ENCODE measurements at regions not wholly inside any gene's neighbourhood (a gene's known extent, or its start where the extent isn't known, plus 50 kb on each side); places are given as distances from the start of the nearest gene placed in this dataset.

- H3K27ac ChIP-seq (ENCODE audit: low read depth, low read length): no peak overlapping the region
- H3K9me2 ChIP-seq (replicated peaks; ENCODE audit: insufficient read depth, low read length): no peaks in the 10 kb centered on the region
- H3K9ac ChIP-seq (ENCODE audit: low read length): no peak overlapping the region
- no peaks in the 10 kb centered on the region for H3K9me3 ChIP-seq (ENCODE audit: insufficient read depth, low read length)
- no peak overlapping the region for H3K4me3 ChIP-seq (ENCODE audit: insufficient read depth, low read length, poor library complexity, severe bottlenecking)
- H3K4me2 ChIP-seq (ENCODE audit: low read depth, low read length, poor library complexity, severe bottlenecking): no peak overlapping the region
- no peaks in the 10 kb centered on the region for H3K36me3 ChIP-seq (ENCODE audit: low read length)
- no peak overlapping the region for H2AFZ ChIP-seq (ENCODE audit: low read depth, low read length, severe bottlenecking)
- no peaks in the 10 kb centered on the region for H3K79me2 ChIP-seq (ENCODE audit: insufficient read depth, low read length)
- H3F3A ChIP-seq (ENCODE audit: insufficient read depth): no peaks in the 10 kb centered on the region
- no peak for TF ChIP-seq CTCF (IDR thresholded peaks at IDR 0.05; ENCODE audit: insufficient read depth, low read length, poor library complexity, severe bottlenecking)
- no peak for TF ChIP-seq EZH2phosphoT487 (conservative IDR thresholded peaks at IDR 0.05; ENCODE audit: low read length)
- H3K27me3 ChIP-seq (ENCODE audit: low read length): no peaks in the 10 kb centered on the region
- H4K20me1 ChIP-seq (ENCODE audit: low read depth, low read length): no peaks in the 10 kb centered on the region
Observed at GRCh38 chr4:101669138-101669831, 121.2 kb upstream of the BANK1 start.

- no peak overlapping the region for H2AFZ ChIP-seq (ENCODE audit: low read depth, low read length, severe bottlenecking)
- H3K9me2 ChIP-seq (replicated peaks; ENCODE audit: insufficient read depth, low read length): no peaks in the 10 kb centered on the region
- no peaks in the 10 kb centered on the region for H3K9me3 ChIP-seq (ENCODE audit: insufficient read depth, low read length)
- H3K36me3 ChIP-seq (ENCODE audit: low read length): no peaks in the 10 kb centered on the region
- H3F3A ChIP-seq (ENCODE audit: insufficient read depth): no peaks in the 10 kb centered on the region
- no peak overlapping the region for H3K4me3 ChIP-seq (ENCODE audit: insufficient read depth, low read length, poor library complexity, severe bottlenecking)
- H4K20me1 ChIP-seq (ENCODE audit: low read depth, low read length): no peaks in the 10 kb centered on the region
- no peaks in the 10 kb centered on the region for H3K27me3 ChIP-seq (ENCODE audit: low read length)
- no peak overlapping the region for H3K9ac ChIP-seq (ENCODE audit: low read length)
- no peak overlapping the region for H3K4me2 ChIP-seq (ENCODE audit: low read depth, low read length, poor library complexity, severe bottlenecking)
- TF ChIP-seq CTCF (IDR thresholded peaks at IDR 0.05; ENCODE audit: insufficient read depth, low read length, poor library complexity, severe bottlenecking) (no peak), EZH2phosphoT487 (conservative IDR thresholded peaks at IDR 0.05; ENCODE audit: low read length) (no peak)
- H3K79me2 ChIP-seq (ENCODE audit: insufficient read depth, low read length): no peaks in the 10 kb centered on the region
- no peak overlapping the region for H3K27ac ChIP-seq (ENCODE audit: low read depth, low read length)
Observed at GRCh38 chr4:101667348-101667747, 123.2 kb upstream of the BANK1 start.

GRCh38 chr4:101660607-101661006 lies 129.9 kb upstream of the BANK1 start:
- H4K20me1 ChIP-seq (ENCODE audit: low read depth, low read length): no peaks in the 10 kb centered on the region
- H3K9me2 ChIP-seq (replicated peaks; ENCODE audit: insufficient read depth, low read length): no peaks in the 10 kb centered on the region
- no peaks in the 10 kb centered on the region for H3K79me2 ChIP-seq (ENCODE audit: insufficient read depth, low read length)
- no peak overlapping the region for H3K4me3 ChIP-seq (ENCODE audit: insufficient read depth, low read length, poor library complexity, severe bottlenecking)
- TF ChIP-seq EZH2phosphoT487 (conservative IDR thresholded peaks at IDR 0.05; ENCODE audit: low read length) (no peak), CTCF (IDR thresholded peaks at IDR 0.05; ENCODE audit: insufficient read depth, low read length, poor library complexity, severe bottlenecking) (no peak)
- H3K9ac ChIP-seq (ENCODE audit: low read length): no peak overlapping the region
- H2AFZ ChIP-seq (ENCODE audit: low read depth, low read length, severe bottlenecking): no peak overlapping the region
- no peaks in the 10 kb centered on the region for H3K27me3 ChIP-seq (ENCODE audit: low read length)
- no peak overlapping the region for H3K27ac ChIP-seq (ENCODE audit: low read depth, low read length)
- no peaks in the 10 kb centered on the region for H3K36me3 ChIP-seq (ENCODE audit: low read length)
- H3K4me2 ChIP-seq (ENCODE audit: low read depth, low read length, poor library complexity, severe bottlenecking): no peak overlapping the region
- H3F3A ChIP-seq (ENCODE audit: insufficient read depth): no peaks in the 10 kb centered on the region
- H3K9me3 ChIP-seq (ENCODE audit: insufficient read depth, low read length): no peaks in the 10 kb centered on the region
